A673 (cell line): ENCODE measurements at regions not wholly inside any gene's neighbourhood (a gene's known extent, or its start where the extent isn't known, plus 50 kb on each side); places are given as distances from the start of the nearest gene placed in this dataset.

ENCODE experiments used
- BruUV-seq: library from RNA; stranded (reverse); fragments of 400-500 nt; replicated peaks from 2 replicates; lab custom pipeline; 2021; lab: Mats Ljungman, UMichigan
- CTCF ChIA-PET: fragments of 300-600 bp; sonication (Branson Sonifier 250); formaldehyde crosslinking; loops from one replicate; lab custom pipeline; 2022; ENCODE audit warnings: antibody characterized with exemption; lab: Charles Lee
- POLR2A ChIA-PET: fragments of 300-600 bp; sonication (Branson Sonifier 250); formaldehyde crosslinking; loops from one replicate; lab custom pipeline; 2022; ENCODE audit warnings: antibody characterized with exemption; ENCODE audit not compliant: low non-redundant PET; lab: Charles Lee
- DNase-seq: peaks from one replicate; pipeline ENCODE4 v3.0.0-alpha.2; 2015; ENCODE audit warnings: low spot score
- H3K27ac ChIP-seq: fragments of 200-600 bp; sonication (generic); 2 replicates; pipeline ENCODE4 v1.5.1; 2016; ENCODE audit warnings: mixed run types, low read depth, mild to moderate bottlenecking, mixed read lengths, antibody characterized with exemption, low read length; ENCODE audit not compliant: poor library complexity, severe bottlenecking
- H3K27me3 ChIP-seq: fragments of 200-600 bp; sonication (generic); replicated peaks from 2 replicates; pipeline ENCODE4 v1.6.1; 2017; ENCODE audit warnings: mixed run types, low read depth, mild to moderate bottlenecking, mixed read lengths, antibody characterized with exemption, low read length; ENCODE audit not compliant: insufficient read depth, poor library complexity
- H3K36me3 ChIP-seq: fragments of 200-600 bp; sonication (generic); 2 replicates; pipeline ENCODE4 v1.6.1; 2016; ENCODE audit warnings: mixed run types, mild to moderate bottlenecking, mixed read lengths, antibody characterized with exemption, low read length; ENCODE audit not compliant: insufficient read depth, poor library complexity, severe bottlenecking
- H3K4me1 ChIP-seq: fragments of 200-600 bp; sonication (generic); 2 replicates; pipeline ENCODE4 v1.6.1; 2017; ENCODE audit warnings: mixed run types, mild to moderate bottlenecking, mixed read lengths, antibody characterized with exemption, low read length; ENCODE audit not compliant: insufficient read depth, poor library complexity, severe bottlenecking
- H3K4me3 ChIP-seq: fragments of 200-600 bp; sonication (generic); 2 replicates; pipeline ENCODE4 v1.5.1; 2016; ENCODE audit warnings: low read depth, mixed run types, mild to moderate bottlenecking, mixed read lengths, low read length; ENCODE audit not compliant: poor library complexity, severe bottlenecking
- H3K9me3 ChIP-seq: fragments of 200-600 bp; sonication (generic); 2 replicates; pipeline ENCODE4 v1.6.1; 2016; ENCODE audit warnings: mixed run types, low read depth, mild to moderate bottlenecking, mixed read lengths, antibody characterized with exemption, low read length; ENCODE audit not compliant: poor library complexity, severe bottlenecking
- EZH2 ChIP-seq: fragments of 200-600 bp; sonication (generic); IDR thresholded peaks from 2 replicates; pipeline ENCODE4 v1.6.1; 2017; ENCODE audit warnings: borderline replicate concordance, low read depth, mild to moderate bottlenecking, mixed read lengths, antibody characterized with exemption, low read length; ENCODE audit not compliant: poor library complexity, severe bottlenecking
- intact Hi-C: fragments of 100-400 bp; cut with micrococcal nuclease; formaldehyde crosslinking; loops from one replicate; pipeline ENCODE4 v1.10.0; 2022; ENCODE audit not compliant: unreplicated experiment
- TF ChIP-seq, protein P1 (sequence below): fragments of 300-800, 200-600 bp; sonication (generic); conservative IDR thresholded peaks from 2 replicates; pipeline ENCODE4 v1.5.1; 2017; ENCODE audit warnings: low read depth, mild to moderate bottlenecking, antibody characterized with exemption, low read length, moderate library complexity, mixed read lengths

DNA sequence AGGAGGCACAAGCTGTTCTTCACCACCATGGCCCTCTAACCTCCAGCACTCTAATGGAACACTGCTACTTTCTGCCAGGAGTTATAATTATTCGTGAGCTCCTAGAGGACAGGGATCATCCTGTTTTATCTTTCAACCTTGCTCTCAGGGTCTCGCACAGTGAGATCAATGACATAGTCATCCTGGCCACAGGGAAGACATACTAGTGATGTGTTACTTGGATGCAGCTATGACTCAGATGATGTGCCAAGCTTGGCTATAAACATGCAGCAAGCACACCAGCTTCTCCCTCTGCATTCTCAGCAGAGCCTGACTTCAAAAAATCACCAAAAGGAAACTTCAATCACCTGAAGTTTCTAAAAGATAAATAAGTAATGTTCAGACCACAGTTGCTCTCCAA lies 203.8 kb upstream of the HES1 start:
- no peak overlapping the region for H3K27ac ChIP-seq
- DNase-seq, result no peak
- intact Hi-C loops, result no loop called here
- no peak overlapping the region for H3K4me3 ChIP-seq
- H3K36me3 ChIP-seq, result no peaks in the 10 kb centered on the region
- peaks cover 13% of the 10 kb centered on the region for H3K4me1 ChIP-seq
- H3K27me3 ChIP-seq, result no peaks in the 10 kb centered on the region
- BruUV-seq, result no TSS peak
- TF ChIP-seq, protein P1, sequence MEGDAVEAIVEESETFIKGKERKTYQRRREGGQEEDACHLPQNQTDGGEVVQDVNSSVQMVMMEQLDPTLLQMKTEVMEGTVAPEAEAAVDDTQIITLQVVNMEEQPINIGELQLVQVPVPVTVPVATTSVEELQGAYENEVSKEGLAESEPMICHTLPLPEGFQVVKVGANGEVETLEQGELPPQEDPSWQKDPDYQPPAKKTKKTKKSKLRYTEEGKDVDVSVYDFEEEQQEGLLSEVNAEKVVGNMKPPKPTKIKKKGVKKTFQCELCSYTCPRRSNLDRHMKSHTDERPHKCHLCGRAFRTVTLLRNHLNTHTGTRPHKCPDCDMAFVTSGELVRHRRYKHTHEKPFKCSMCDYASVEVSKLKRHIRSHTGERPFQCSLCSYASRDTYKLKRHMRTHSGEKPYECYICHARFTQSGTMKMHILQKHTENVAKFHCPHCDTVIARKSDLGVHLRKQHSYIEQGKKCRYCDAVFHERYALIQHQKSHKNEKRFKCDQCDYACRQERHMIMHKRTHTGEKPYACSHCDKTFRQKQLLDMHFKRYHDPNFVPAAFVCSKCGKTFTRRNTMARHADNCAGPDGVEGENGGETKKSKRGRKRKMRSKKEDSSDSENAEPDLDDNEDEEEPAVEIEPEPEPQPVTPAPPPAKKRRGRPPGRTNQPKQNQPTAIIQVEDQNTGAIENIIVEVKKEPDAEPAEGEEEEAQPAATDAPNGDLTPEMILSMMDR, result no peak
- TF ChIP-seq EZH2, result no peak
- ChIA-PET POLR2A (no interaction called here), CTCF (no interaction called here)
- no peaks in the 10 kb centered on the region for H3K9me3 ChIP-seq

DNA sequence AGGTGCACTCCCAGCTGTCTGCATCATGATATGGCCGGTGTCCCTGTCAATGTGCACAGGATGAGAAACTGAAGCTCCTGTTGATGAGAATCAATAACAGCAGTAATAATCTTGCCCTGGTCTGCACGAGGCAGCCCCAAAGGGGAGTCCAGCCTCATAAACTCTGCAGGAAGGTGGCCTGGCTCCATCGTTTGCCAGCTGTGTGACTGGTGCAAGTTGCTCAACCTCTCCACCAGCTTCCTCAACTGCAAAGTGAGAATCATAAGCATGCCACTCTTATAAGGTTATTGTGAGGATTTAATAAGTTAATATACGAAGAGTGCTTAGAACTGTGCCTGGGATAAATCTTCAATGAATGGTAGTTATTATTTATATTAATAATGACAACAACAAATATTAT lies 203.4 kb upstream of the HES1 start:
- DNase-seq, result no peak
- Histone ChIP-seq H3K36me3 (no peaks in the 10 kb centered on the region), H3K4me1 (peaks cover 15% of the 10 kb centered on the region), H3K27ac (no peak overlapping the region), H3K9me3 (no peaks in the 10 kb centered on the region), H3K27me3 (no peaks in the 10 kb centered on the region), H3K4me3 (no peak overlapping the region)
- CTCF ChIA-PET, result no interaction called here
- no TSS peak for BruUV-seq
- POLR2A ChIA-PET, result no interaction called here
- no peak for TF ChIP-seq EZH2
- TF ChIP-seq, protein P1, result no peak
- intact Hi-C loops, result no loop called here

DNA sequence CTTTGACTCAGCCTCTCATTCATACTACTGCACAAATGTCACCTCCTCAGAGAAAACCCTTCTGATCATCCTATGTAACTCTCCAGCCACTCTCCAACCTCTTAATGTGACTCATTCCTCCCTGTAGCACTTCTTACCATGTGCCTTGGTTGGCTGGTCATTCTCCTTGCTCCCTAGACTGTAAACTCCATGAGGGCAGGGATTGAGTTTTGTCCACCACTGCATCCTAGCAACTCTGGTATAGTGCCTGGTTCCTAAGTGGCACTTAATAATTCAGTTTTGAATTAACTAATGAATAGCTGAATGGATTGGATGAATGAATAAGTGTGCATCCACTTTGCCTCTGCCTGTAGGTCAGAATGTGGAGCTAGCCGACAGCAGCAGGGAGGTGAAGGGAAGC lies 202.5 kb upstream of the HES1 start:
- ChIA-PET CTCF (no interaction called here), POLR2A (no interaction called here)
- no TSS peak for BruUV-seq

More for the DNA sequence above, 202.5 kb upstream of the HES1 start:
- no peak overlapping the region for H3K27ac ChIP-seq
- no peak overlapping the region for H3K4me3 ChIP-seq
- no peak for DNase-seq
- TF ChIP-seq, protein P1, result no peak
- no peak for TF ChIP-seq EZH2
- H3K9me3 ChIP-seq, result no peaks in the 10 kb centered on the region
- H3K36me3 ChIP-seq, result no peaks in the 10 kb centered on the region
- peaks cover 19% of the 10 kb centered on the region for H3K4me1 ChIP-seq
- intact Hi-C loops, result no loop called here
- no peaks in the 10 kb centered on the region for H3K27me3 ChIP-seq
